Peyer's patch (tissue), 4 donors: ENCODE measurements at regions not wholly inside any gene's neighbourhood (a gene's known extent, or its start where the extent isn't known, plus 50 kb on each side); places are given as distances from the start of the nearest gene placed in this dataset.

Source experiments
- CTCF ChIP-seq, 6 experiments: fragments of 450-650 bp in 4 of 6; fragments of 200-600 bp in 2 of 6; sonication (generic) in 1 of 6; IDR thresholded peaks; one replicate each; pipeline ENCODE4 v1.5.1; 2017 to 2019; ENCODE audit warnings: antibody characterized with exemption in 6 of 6, mild to moderate bottlenecking in 3 of 6, moderate library complexity in 1 of 6
- POLR2A ChIP-seq, 2 donors: fragments of 450-650 bp; IDR thresholded peaks; one replicate each; pipeline ENCODE4 v1.5.1; 2017; ENCODE audit warnings: antibody characterized with exemption in 2 of 2, mild to moderate bottlenecking in 2 of 2, moderate library complexity in 2 of 2

DNA sequence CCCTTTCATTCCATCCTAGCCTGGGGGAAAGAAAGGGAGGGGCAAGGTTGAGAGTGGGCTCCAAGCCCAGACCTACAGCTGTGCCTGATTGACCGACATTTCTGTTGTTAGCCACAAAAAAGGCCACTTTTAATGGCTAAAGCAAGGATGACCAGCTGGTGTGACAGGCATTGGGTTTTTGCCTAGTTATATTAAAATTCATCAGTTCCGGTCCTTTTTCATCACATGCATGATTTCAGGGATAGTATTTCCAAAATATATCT lies 192.3 kb downstream of the ZNF326 start:
- TF ChIP-seq CTCF (IDR thresholded peaks at IDR 0.05) (no peak), POLR2A (IDR thresholded peaks at IDR 0.05) (no peak)
